Endothelial cell of umbilical vein (primary cell): ENCODE measurements at regions not wholly inside any gene's neighbourhood (a gene's known extent, or its start where the extent isn't known, plus 50 kb on each side); places are given as distances from the start of the nearest gene placed in this dataset.

Experiments used
- BruUV-seq: library from RNA; stranded (reverse); fragments of 400-500 nt; replicated peaks from 2 replicates; lab custom pipeline; 2021; lab: Mats Ljungman, UMichigan
- CTCF ChIA-PET: fragments of 300-600, 350-600 bp; sonication (Branson Sonifier 250); formaldehyde crosslinking; loops from one replicate; lab custom pipeline; 2021; ENCODE audit warnings: antibody characterized with exemption, inconsistent platforms; lab: Charles Lee
- POLR2A ChIA-PET: fragments of 300-600, 350-600 bp; sonication (Branson Sonifier 250); formaldehyde crosslinking; loops from one replicate; lab custom pipeline; 2021; ENCODE audit warnings: antibody characterized with exemption, inconsistent platforms; lab: Charles Lee
- DNase-seq: peaks from one replicate; pipeline ENCODE4 v3.0.0-alpha.2; 2011; ENCODE audit warnings: low read depth, low spot score
- FAIRE-seq: peaks from 2 replicates; lab custom pipeline; 2011; peaks lifted over from hg19 to GRCh38; lab: Jason Lieb, UNC
- H2AFZ ChIP-seq: 2 replicates; pipeline ENCODE4 v1.6.0; 2012; ENCODE audit warnings: low read depth, low read length, control low read depth, inconsistent platforms
- H3K27ac ChIP-seq: 2 replicates; pipeline ENCODE4 v1.5.1; 2011; ENCODE audit warnings: low read depth, mild to moderate bottlenecking, control low read depth, low read length, moderate library complexity; ENCODE audit not compliant: insufficient read depth
- H3K27me3 ChIP-seq, 2 experiments: 2 replicates each; pipeline versions ENCODE4 v1.6.0 to v1.6.1; 2011; ENCODE audit warnings: low read length in 2 of 2, mixed read lengths in 1 of 2; ENCODE audit not compliant: control insufficient read depth in 2 of 2, insufficient read depth in 2 of 2
- H3K36me3 ChIP-seq, 2 experiments: 2 replicates in 1 of 2; 3 replicates in 1 of 2; pipeline ENCODE4 v1.5.1; 2011; ENCODE audit warnings: low read length in 2 of 2, mild to moderate bottlenecking in 1 of 2, moderate library complexity in 1 of 2; ENCODE audit not compliant: control insufficient read depth in 2 of 2, insufficient read depth in 2 of 2; ENCODE audit errors: extremely low read depth in 1 of 2
- H3K4me1 ChIP-seq: 3 replicates; pipeline ENCODE4 v1.5.1; 2011; ENCODE audit warnings: mild to moderate bottlenecking, low read length; ENCODE audit not compliant: control insufficient read depth, insufficient read depth; ENCODE audit errors: extremely low read depth
- H3K4me2 ChIP-seq: 2 replicates; pipeline ENCODE4 v1.6.1; 2011; ENCODE audit warnings: low read length, control low read depth, mixed read lengths; ENCODE audit not compliant: insufficient read depth
- H3K4me3 ChIP-seq, 3 experiments: fragments of 200-600 bp in 1 of 3; sonication (generic), shearing (Covaris generic) in 1 of 3; replicated peaks in 1 of 3; 2 replicates each; pipeline ENCODE4 v1.5.1; 2011 to 2016; ENCODE audit warnings: control low read depth in 3 of 3, low read length in 3 of 3, mild to moderate bottlenecking in 2 of 3, inconsistent platforms in 1 of 3, low read depth in 1 of 3, moderate library complexity in 1 of 3; ENCODE audit not compliant: insufficient read depth in 1 of 3
- H3K79me2 ChIP-seq: 2 replicates; pipeline ENCODE4 v1.6.0; 2012; ENCODE audit warnings: low read length, inconsistent platforms; ENCODE audit not compliant: control insufficient read depth, insufficient read depth
- H3K9ac ChIP-seq: replicated peaks from 2 replicates; pipeline ENCODE3; 2011; ENCODE audit warnings: low read length, control low read depth; ENCODE audit not compliant: insufficient read depth; ENCODE audit errors: extremely low read depth
- H3K9me1 ChIP-seq: replicated peaks from 3 replicates; pipeline ENCODE4 v1.6.0; 2011; ENCODE audit warnings: mild to moderate bottlenecking, low read length; ENCODE audit not compliant: control insufficient read depth, insufficient read depth; ENCODE audit errors: extremely low read depth
- H3K9me3 ChIP-seq: replicated peaks from 2 replicates; pipeline ENCODE4 v1.5.1; 2012; ENCODE audit warnings: low read length, inconsistent platforms; ENCODE audit not compliant: control insufficient read depth, insufficient read depth
- H4K20me1 ChIP-seq: replicated peaks from 2 replicates; pipeline ENCODE3; 2011; ENCODE audit warnings: mild to moderate bottlenecking, low read length; ENCODE audit not compliant: control insufficient read depth, insufficient read depth; ENCODE audit errors: extremely low read depth
- CTCF ChIP-seq, 2 donors: IDR thresholded peaks; 1 replicate in 1 of 2; 2 replicates in 1 of 2; pipeline ENCODE4 v1.5.1; 2011; ENCODE audit warnings: low read length in 2 of 2, mild to moderate bottlenecking in 2 of 2, moderate library complexity in 2 of 2, control low read depth in 1 of 2, inconsistent platforms in 1 of 2, low read depth in 1 of 2; ENCODE audit not compliant: insufficient read depth in 1 of 2; ENCODE audit errors: extremely low read depth in 1 of 2
- EZH2 ChIP-seq: IDR thresholded peaks from 2 replicates; pipeline ENCODE4 v1.6.1; 2012; ENCODE audit warnings: borderline replicate concordance, low read depth, mild to moderate bottlenecking, moderate library complexity, low read length, inconsistent platforms; ENCODE audit not compliant: severe bottlenecking
- FOS ChIP-seq: IDR thresholded peaks from 2 replicates; pipeline ENCODE4 v1.6.1; 2011; ENCODE audit warnings: mild to moderate bottlenecking, low read length, moderate library complexity, borderline replicate concordance; ENCODE audit not compliant: insufficient read depth
- GATA2 ChIP-seq: IDR thresholded peaks from 2 replicates; pipeline ENCODE4 v1.7.0; 2011; ENCODE audit warnings: low read depth, mild to moderate bottlenecking, moderate library complexity, mixed read lengths, low read length; ENCODE audit not compliant: insufficient read length, insufficient read depth
- JUN ChIP-seq: IDR thresholded peaks from 2 replicates; pipeline ENCODE4 v1.6.1; 2011; ENCODE audit warnings: borderline replicate concordance, low read depth; ENCODE audit not compliant: insufficient read length, insufficient read depth
- MAX ChIP-seq: IDR thresholded peaks from 2 replicates; pipeline ENCODE4 v1.6.1; 2011; ENCODE audit not compliant: insufficient read depth, insufficient read length
- MYC ChIP-seq: IDR thresholded peaks from one replicate; pipeline ENCODE4 v1.6.1; 2011; ENCODE audit warnings: mild to moderate bottlenecking, low read depth, low read length
- POLR2A ChIP-seq: IDR thresholded peaks from 2 replicates; pipeline ENCODE4 v1.6.1; 2012; ENCODE audit warnings: low read depth, mild to moderate bottlenecking, control low read depth, low read length
- POLR2AphosphoS5 ChIP-seq: IDR thresholded peaks from 2 replicates; pipeline ENCODE4 v1.6.1; 2012; ENCODE audit warnings: low read depth, mild to moderate bottlenecking, control low read depth, low read length, moderate library complexity; ENCODE audit not compliant: insufficient read depth
- dilution Hi-C: fragments of 300-500 bp; cut with MboI; formaldehyde crosslinking; loops from one replicate; pipeline ENCODE4 v1.15.0; 2019; ENCODE audit warnings: low sequenced_read_pairs; ENCODE audit not compliant: extremely low pct_ligation_motif_present
- intact Hi-C: fragments of 100-400 bp; cut with micrococcal nuclease; formaldehyde crosslinking; loops from one replicate; pipeline ENCODE4 v1.10.0; 2022

- Histone ChIP-seq H3K27ac (no peak overlapping the region), H2AFZ (no peak overlapping the region), H3K4me3 (no peak overlapping the region), H3K9me3 (no peaks in the 10 kb centered on the region), H3K4me2 (no peak overlapping the region), H3K27me3 (no peaks in the 10 kb centered on the region), H4K20me1 (no peaks in the 10 kb centered on the region), H3K4me1 (no peaks in the 10 kb centered on the region), H3K36me3 (no peaks in the 10 kb centered on the region), H3K9me1 (no peaks in the 10 kb centered on the region), H3K9ac (no peak overlapping the region), H3K79me2 (no peaks in the 10 kb centered on the region)
- FAIRE-seq, result no peak
- no peak for TF ChIP-seq POLR2A
- dilution Hi-C loops (no loop called here), intact Hi-C loops (no loop called here)
- ChIA-PET POLR2A (no interaction called here), CTCF (no interaction called here)
- no TSS peak for BruUV-seq
- no peak for DNase-seq
Observed at GRCh38 chr14:104443391-104444158, 136.0 kb upstream of the C14orf180 start.

GRCh38 chr14:104444159-104445030 is 135.2 kb upstream of the C14orf180 start:
- H3K9me3 ChIP-seq, result no peaks in the 10 kb centered on the region
- no peak for TF ChIP-seq EZH2
- no peak for TF ChIP-seq CTCF (IDR thresholded peaks at IDR 0.05; ENCODE audit: extremely low read depth in 1 of 2, insufficient read depth in 1 of 2, low read depth in 1 of 2, low read length in 2 of 2)
- no peak for TF ChIP-seq GATA2
- no peak for TF ChIP-seq FOS
- no peak for TF ChIP-seq MAX
- TF ChIP-seq MYC, result no peak
- no peak for TF ChIP-seq JUN
- TF ChIP-seq POLR2AphosphoS5, result no peak
- no peak for TF ChIP-seq POLR2A
- peaks cover 0 to 2% of the 10 kb centered on the region in 2 experiments for H3K27me3 ChIP-seq
- DNase-seq (no peak), FAIRE-seq (no peak)
- no peak overlapping the region for H2AFZ ChIP-seq
- no peaks in the 10 kb centered on the region for H3K9me1 ChIP-seq
- H3K4me2 ChIP-seq, result no peak overlapping the region
- ChIA-PET CTCF (interaction anchor here (1.3 kb wide), 1 partner anchor 8 kb away, joined by 3 read pairs; no protein-coding TSS in a partner anchor), POLR2A (no interaction called here)
- no peaks in the 10 kb centered on the region for H3K4me1 ChIP-seq
- no peaks in the 10 kb centered on the region for H3K79me2 ChIP-seq
- no TSS peak for BruUV-seq
- H3K4me3 ChIP-seq, result no peak overlapping the region
- H3K9ac ChIP-seq, result no peak overlapping the region
- H3K27ac ChIP-seq, result no peak overlapping the region
- intact Hi-C loops, result no loop called here
- dilution Hi-C loops, result no loop called here
- no peaks in the 10 kb centered on the region for H3K36me3 ChIP-seq
- H4K20me1 ChIP-seq, result no peaks in the 10 kb centered on the region
